GM18505 (cell line): ENCODE measurements at regions not wholly inside any gene's neighbourhood (a gene's known extent, or its start where the extent isn't known, plus 50 kb on each side); places are given as distances from the start of the nearest gene placed in this dataset.

Experiments
- ATAC-seq: cut with Tn5 transposase; IDR thresholded peaks from one replicate; pipeline ENCODE4 v1.9.1; 2021; ENCODE audit not compliant: unreplicated experiment
- POLR2A ChIP-seq: IDR thresholded peaks from 4 replicates; pipeline ENCODE4 v1.6.1; 2011; ENCODE audit warnings: borderline replicate concordance; ENCODE audit not compliant: insufficient read depth, insufficient read length; ENCODE audit errors: extremely low read depth

DNA sequence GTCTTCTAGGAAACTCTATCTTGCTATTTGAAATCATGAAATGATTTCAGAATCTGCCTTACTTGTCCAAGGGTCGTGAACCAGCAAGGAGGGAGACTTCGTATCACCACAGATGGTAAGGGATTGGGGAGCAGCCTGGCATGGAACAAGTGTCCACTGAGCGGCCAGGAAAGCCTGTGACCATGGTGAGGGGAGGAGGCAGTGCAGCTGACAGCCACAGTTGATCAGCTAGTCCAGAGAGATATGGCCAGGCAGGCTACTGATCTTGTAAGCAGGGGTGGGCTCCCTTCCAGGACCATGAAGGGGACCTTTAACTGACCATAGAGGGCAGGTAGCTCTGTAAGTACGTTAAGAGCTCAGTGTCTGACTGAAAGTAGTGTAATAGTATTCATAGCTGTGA lies 96.8 kb upstream of the TENT5A start:
- ATAC-seq = no peak
- no peak for TF ChIP-seq POLR2A

DNA sequence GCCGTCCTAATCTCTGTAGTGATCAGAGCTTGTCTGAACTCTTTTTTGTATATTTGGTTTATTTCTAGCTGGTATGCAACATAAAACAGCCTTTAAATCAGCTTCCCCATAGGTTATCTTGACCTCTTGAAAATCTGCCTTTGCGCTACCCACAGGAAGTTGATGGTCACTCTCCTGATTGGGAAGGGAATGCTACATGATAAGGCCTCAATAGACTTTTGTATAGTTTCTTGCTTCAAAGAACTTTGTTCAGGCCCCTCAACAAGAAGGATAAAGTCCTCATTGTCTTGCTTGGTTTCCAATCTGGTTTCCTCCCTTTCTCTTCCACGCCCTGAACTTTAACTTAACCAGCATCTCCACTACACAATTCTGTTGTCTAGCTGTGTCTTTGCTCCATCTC lies 95.4 kb upstream of the TENT5A start:
- no peak for TF ChIP-seq POLR2A
- no peak for ATAC-seq

DNA sequence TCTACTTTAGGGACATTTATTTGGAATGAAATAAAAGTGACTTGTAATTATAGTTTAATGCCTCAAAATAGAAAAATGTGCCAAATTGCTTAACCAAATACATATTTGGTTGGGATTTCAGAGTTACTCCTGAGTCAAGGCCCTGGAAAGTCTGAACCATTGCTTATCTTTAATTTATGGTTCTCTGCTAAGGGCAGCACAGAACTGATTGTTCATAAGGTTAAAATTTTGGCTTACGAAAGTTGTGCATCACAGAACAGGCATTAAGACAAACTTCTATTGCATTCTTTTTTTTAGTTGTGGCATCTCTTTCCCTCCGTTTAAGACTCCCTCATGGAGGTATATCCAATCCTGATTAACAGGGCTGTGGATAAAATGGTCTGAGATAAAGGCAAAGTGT lies 92.2 kb upstream of the TENT5A start:
- TF ChIP-seq POLR2A = no peak
- no peak for ATAC-seq

DNA sequence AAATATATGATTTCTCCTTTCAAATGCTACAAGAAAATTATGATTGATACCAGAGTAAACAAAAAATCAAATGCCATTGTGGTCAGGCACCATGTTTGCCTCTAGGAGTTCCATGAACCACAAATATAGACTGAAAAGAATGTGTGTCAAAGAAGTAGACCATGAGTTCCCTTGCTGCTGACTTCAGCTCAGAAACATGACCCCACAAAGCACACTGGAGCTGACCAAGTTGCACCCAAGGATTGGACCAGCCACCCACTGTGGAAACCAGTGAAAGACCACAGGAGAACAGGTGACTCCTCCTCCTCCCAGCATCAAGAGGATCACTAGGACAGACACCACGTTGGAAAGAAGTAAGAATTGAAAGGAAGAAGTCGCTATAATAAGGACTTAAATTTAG lies 90.8 kb upstream of the TENT5A start:
- no peak for ATAC-seq
- no peak for TF ChIP-seq POLR2A

DNA sequence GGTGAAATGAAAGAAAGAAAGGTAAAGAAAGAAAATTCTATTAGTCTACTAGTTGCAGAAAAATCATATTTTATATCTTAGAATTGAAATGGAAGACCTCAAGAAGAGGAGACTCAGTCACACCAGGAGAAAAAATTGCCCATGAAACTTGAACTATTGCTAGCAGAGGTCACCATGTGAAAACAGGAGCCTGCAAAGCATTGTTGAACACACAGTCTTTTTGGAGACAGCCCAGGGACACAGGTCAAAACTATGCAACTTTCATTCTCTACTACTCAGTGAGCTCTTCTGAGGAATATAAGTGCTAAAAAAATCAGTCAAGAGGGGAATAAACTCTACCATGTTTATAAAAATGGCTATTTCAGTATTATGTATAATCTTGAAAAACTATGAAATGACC lies 89.8 kb upstream of the TENT5A start:
- TF ChIP-seq POLR2A = no peak
- ATAC-seq = no peak

DNA sequence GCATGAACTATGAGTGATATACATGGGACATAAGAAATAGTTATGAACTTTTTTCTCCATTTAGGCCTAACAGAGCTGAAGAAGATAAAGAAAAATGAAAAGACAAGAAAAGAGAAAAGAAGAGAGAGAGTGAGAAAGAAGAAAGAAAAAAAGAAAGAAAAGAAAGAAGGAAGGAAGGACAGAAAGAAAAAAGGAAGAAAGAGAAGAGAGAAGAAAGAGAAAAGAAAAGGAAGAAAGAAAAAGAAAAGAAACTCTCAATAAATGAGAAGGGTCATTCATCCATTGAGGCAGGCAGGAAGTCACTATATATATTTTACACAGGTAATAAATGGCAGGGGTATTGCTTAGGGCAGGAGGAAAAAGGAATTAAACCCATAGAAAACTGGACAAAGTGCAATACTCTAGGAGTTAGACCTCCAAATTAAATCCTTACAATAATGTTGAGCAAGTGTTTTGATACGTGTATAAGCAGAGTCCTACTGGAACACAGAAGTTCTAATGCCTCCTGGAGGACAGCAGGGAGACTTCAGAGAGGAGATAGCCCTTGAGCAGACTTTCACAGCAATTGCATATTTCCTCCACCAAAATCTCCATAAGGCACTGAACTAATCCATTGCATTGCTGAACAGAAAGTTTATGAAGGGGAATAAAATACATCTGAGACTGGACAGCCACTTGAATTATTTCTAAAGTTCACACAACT lies 86.4 kb upstream of the TENT5A start:
- no peak for TF ChIP-seq POLR2A
- ATAC-seq = no peak

DNA sequence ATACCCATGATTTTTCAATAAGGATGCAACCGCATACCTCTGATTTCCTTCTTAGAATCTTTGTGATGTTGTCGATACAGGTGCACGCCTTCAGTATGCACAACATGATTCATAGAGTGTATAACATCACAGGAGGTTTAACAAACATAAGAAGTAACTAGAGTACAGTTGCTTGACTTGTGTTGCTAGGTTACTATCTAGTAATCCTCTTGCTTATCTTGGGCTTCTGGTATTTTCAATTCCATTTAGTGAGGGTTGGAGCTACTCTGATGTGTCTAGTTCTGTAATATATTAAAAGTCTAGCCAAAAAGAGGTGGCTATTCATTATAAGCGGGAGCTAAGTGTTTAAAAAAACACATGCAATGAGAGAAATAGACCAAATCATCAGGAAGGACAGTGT lies 85.5 kb upstream of the TENT5A start:
- TF ChIP-seq POLR2A = no peak
- ATAC-seq = no peak

DNA sequence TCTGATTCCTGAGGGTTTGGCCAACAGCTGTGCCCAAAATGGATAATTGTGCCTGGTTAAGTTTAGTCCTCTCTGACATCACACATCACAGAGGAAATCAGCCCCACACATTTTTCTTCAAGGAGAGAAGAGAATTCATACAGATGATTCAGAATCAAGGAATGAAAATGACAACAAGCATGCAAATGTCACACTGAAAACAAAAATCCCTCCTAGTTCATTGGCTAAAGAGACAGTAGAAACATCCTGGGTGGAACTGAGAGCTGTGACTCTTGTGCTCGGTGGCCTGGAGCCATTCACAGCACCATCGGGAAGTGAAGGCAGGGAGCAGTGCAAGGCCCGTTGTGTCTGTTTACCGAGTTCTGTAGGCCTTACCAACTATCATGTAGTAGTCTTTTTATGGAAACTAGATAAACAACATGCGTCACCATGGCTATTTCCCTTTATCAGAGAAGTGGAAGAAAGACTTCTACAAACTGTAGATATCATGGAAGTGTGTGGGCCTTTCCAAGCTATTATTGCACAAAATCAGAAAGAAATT lies 81.7 kb upstream of the TENT5A start:
- no peak for TF ChIP-seq POLR2A
- ATAC-seq = no peak

DNA sequence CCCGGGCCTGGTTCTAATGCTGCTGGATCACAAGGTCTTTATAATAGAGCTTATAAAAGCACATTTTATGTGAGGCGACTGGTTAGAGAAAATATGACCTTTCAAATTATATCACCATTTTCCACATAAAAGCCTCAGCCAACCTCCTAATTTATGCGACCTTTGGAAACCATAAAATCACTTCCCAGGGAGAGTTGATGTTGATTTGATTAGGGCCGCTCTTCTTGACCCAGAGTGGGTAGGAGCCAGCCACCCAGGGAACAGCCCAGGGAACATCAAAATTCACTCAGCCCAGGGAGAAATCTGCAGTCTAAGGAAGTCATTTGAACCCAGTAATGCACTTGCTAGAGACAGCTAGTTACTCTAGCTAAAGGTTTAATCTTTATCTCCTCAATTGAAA lies 79.8 kb upstream of the TENT5A start:
- no peak for TF ChIP-seq POLR2A
- no peak for ATAC-seq

DNA sequence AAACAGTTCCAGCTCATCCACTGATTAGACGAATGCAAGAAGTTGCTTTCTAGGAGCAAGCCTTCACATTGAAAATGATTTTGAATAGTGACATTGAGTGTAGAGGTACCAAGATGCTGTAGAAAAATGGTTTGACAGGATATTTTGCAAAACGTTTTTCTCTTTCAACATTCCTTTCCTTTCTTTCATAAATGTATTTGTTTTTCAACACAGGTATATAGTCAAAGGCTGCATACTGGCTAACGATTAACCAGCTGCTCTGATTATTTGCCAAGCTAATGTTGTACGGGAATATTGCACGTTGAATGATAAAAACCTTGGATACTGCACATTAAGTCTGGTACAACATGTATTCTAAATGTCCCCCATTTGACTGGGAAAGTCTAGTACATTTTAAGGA lies 78.8 kb upstream of the TENT5A start:
- no peak for TF ChIP-seq POLR2A
- no peak for ATAC-seq

DNA sequence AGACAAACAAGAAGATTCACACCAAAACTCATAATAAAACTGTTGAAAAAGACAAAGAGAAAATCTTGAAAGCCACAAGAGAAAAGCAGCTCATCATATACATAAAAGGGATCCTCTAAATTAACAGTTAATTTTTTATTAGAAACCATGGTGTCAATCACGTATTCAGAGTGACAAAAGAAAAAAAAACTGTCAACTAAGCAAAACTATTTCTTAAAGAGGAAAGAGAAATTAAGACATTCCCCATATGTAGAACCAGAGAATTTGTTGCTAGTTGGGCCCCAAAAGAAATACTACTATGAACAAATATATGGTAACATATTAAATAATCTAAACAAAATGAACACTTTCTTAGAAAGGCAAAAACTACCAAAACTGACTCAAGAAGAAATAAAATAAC lies 74.3 kb upstream of the TENT5A start:
- ATAC-seq = no peak
- TF ChIP-seq POLR2A = no peak

DNA sequence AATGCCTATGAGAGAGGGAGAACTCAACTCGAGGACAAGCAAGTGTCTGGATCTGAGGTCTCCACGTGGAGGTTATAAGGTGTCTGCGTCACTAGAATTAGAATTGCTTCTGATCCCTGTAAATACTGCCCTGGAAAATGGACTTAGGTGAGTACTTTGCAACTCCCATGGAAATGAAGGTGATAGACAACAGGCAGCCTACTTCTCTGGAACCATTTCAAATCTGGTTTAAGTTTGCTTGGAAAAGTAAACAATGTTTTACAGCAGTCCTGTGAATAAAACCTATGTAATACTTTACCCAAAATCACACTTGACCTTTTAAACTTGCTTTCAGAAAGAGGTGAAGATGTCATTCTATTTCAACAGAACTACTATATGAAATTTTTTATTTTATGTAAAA lies 70.1 kb upstream of the TENT5A start:
- no peak for TF ChIP-seq POLR2A
- ATAC-seq = no peak

DNA sequence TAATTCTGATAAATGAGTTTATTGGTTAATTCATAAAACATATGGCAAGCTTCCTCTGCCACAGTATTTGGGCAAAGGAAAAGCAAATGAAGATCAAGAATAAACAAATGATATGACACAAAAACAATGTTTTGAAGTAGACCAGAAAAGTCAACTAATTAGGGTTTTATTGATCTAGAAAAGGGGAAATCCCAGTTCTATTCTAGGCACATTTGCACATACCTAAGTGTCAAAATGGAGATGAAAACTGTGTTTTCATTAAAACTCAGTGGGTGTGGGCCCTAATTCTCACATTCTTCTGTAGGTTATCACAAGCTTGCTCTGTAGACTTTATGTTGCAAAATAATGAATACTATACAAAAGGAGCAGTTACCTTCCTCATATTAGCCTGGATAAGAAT lies 69.0 kb upstream of the TENT5A start:
- no peak for ATAC-seq
- TF ChIP-seq POLR2A = no peak

DNA sequence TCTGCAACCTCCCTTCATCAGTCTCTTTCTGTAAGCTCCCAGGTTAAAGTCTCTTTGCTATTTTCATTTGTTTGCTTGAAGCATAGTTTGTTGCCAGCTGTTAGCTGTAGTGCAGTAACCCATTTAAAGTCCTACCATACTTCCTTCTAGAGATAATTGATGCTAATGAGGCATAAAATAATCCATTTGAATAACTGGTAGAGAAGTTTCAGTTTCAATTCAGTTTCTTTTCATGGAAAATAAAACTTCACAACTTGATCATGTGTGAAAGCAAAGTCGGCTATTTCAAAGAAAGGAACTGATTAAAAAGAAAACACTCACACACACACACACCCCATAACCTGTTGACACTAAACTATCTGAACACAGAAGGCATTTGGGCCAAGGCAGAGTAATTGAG lies 68.5 kb upstream of the TENT5A start:
- TF ChIP-seq POLR2A = no peak
- ATAC-seq = no peak

DNA sequence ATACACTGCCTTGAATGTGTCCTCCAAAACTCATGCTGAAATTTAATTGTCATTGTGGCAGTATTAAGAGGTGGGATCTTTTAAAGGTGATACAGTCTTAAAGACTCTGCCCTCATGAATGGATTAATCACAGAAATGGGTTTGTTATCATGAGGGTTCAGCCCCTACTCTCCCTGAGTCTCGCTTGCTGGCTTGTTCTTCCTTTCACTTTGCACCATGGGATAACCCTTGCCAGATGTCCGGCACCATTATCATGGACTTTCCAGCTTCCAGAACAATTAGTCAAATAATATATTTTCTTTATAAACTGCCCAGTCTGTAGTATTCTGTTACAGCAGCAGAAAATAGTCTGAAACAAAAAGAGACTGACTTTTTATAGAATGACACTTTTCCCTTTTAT lies 67.9 kb upstream of the TENT5A start:
- no peak for TF ChIP-seq POLR2A
- no peak for ATAC-seq

DNA sequence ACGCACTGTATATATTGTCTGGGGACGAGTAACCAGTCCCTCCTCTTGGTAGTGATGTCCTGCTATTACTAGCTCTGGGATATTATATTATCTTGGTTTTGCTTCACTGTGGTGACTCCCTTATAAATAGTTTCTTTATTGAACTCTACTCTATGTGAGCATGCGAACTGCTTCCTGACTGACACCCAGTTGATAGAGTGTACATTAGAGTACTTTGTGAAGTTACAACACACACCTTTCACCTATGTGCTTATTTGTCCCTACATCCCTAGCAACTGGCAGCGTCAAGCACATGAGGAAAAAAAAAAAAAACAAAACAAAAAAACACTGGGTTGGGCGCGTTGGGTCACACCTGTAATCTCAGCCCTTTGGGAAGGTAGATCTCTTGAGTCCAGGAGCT lies 67.3 kb upstream of the TENT5A start:
- ATAC-seq = no peak
- no peak for TF ChIP-seq POLR2A

DNA sequence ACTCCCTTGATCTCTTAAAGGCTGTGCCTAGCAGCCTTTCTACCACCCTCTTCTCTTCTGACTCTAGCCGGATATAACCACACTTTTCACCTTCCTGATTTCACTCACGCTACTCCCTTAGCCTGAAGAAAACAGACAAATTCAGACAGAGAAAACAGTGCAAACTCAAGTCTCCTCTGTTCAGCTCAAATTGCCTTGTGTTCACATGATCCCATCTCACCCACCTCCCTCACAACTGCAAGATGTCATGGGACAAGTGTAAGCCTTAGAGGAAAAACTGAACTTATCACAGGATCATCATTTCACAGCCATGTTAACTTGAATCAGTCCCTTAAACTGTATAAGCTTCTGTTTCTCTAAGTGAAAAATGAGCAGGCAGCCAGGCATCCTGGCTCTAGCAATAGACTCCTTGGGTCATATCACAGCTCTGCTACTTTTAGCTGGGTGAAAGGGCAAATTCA lies 66.5 kb upstream of the TENT5A start:
- TF ChIP-seq POLR2A = no peak
- no peak for ATAC-seq
